ENCODE measurements at regions not wholly inside any gene's neighbourhood (a gene's known extent, or its start where the extent isn't known, plus 50 kb on each side); places are given as distances from the start of the nearest gene placed in this dataset.
A peak's percentile ranks its signal among the peaks of the same experiment; 100 is the strongest.
"Not testable (repeated sequence)": the region's sequence is repeated elsewhere in the genome, so short reads cannot be mapped to it uniquely, and the experiment has no call there.

GRCh38 chr18:40272630-40273231 lies 1682.3 kb upstream of the PIK3C3 start:
- Histone ChIP-seq H3K27me3 (no peaks in the 10 kb centered on the region), H3K27ac (peak overlapping the region; percentile 16), H3K9me3 (ENCODE audit: low read depth) (no peaks in the 10 kb centered on the region), H3K4me1 (ENCODE audit: low read depth) (peaks cover 14% of the 10 kb centered on the region), H3K4me3 (no peak overlapping the region), H3K36me3 (no peaks in the 10 kb centered on the region)
- no peak for TF ChIP-seq CTCF (IDR thresholded peaks at IDR 0.05; ENCODE audit: low read depth, low read length)
- DNase-seq (ENCODE audit: low read depth in 1 of 2, low spot score in 1 of 2): peak in 1 of 2 donors; percentile 8

- no peak overlapping the region for H3K27ac ChIP-seq
Observed at GRCh38 chr18:40259115-40259835, 1695.8 kb upstream of the PIK3C3 start.

GRCh38 chr18:40258311-40258710 lies 1696.7 kb upstream of the PIK3C3 start:
- no peaks in the 10 kb centered on the region for H3K36me3 ChIP-seq
- no peaks in the 10 kb centered on the region for H3K9me3 ChIP-seq (ENCODE audit: low read depth)
- peak in 1 of 2 donors; percentile 5 for DNase-seq (ENCODE audit: low read depth in 1 of 2, low spot score in 1 of 2)
- no peaks in the 10 kb centered on the region for H3K27me3 ChIP-seq
- peaks cover 8% of the 10 kb centered on the region for H3K4me1 ChIP-seq (ENCODE audit: low read depth)
- no peak overlapping the region for H3K4me3 ChIP-seq
- H3K27ac ChIP-seq: no peak overlapping the region
- no peak for TF ChIP-seq CTCF (IDR thresholded peaks at IDR 0.05; ENCODE audit: low read depth, low read length)

More at GRCh38 chr18:40259115-40259835, 1695.8 kb upstream of the PIK3C3 start:
- no peak for TF ChIP-seq CTCF (IDR thresholded peaks at IDR 0.05; ENCODE audit: low read depth, low read length)
- H3K4me3 ChIP-seq: no peak overlapping the region
- peaks cover 8% of the 10 kb centered on the region for H3K4me1 ChIP-seq (ENCODE audit: low read depth)
- H3K27me3 ChIP-seq: no peaks in the 10 kb centered on the region
- no peaks in the 10 kb centered on the region for H3K36me3 ChIP-seq
- no peak for DNase-seq (ENCODE audit: low read depth in 1 of 2, low spot score in 1 of 2)
- H3K9me3 ChIP-seq (ENCODE audit: low read depth): no peaks in the 10 kb centered on the region

GRCh38 chr18:40250236-40250635 lies 1704.8 kb upstream of the PIK3C3 start:
- H3K27ac ChIP-seq: no peak overlapping the region
- DNase-seq (ENCODE audit: low read depth in 1 of 2, low spot score in 1 of 2): no peak
- H3K36me3 ChIP-seq: no peaks in the 10 kb centered on the region

DNA sequence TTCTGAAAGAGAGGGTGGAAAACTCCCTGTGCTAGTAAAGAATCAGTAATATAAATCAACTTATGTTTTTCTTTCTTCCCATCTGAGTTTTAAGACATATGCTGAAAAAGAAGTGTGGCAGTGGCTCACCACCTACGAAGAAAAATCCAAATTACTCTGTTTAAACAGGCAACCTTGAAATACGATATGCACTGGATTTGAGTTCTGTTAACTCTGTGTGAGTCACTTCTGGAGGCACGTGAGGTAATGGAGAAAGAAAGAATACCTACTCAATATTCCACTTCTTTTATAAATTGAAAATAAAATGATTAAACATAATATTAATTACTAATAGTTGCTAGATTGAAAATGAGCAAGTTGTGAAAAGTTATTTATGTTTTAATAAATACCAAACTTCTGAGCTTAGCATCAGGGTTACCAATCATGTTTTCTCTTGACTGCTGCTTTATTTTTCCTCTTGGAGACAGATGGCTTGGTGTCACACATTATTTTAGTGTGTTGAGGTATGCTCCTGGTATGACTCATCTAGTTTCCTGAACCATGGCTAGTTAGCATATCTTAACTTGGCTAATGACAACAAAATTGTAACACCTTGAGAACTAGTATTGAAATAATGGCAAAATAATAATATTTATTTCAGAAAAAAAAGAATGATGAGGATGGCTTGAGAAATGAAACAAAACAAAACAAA lies 1705.5 kb upstream of the PIK3C3 start:
- Histone ChIP-seq H3K4me1 (ENCODE audit: low read depth) (no peaks in the 10 kb centered on the region), H3K27me3 (no peaks in the 10 kb centered on the region), H3K27ac (no peak overlapping the region), H3K4me3 (no peak overlapping the region), H3K9me3 (ENCODE audit: low read depth) (no peaks in the 10 kb centered on the region), H3K36me3 (no peaks in the 10 kb centered on the region)
- no peak for DNase-seq (ENCODE audit: low read depth in 1 of 2, low spot score in 1 of 2)
- no peak for TF ChIP-seq CTCF (IDR thresholded peaks at IDR 0.05; ENCODE audit: low read depth, low read length)

More at GRCh38 chr18:40250236-40250635, 1704.8 kb upstream of the PIK3C3 start:
- Histone ChIP-seq H3K9me3 (ENCODE audit: low read depth) (no peaks in the 10 kb centered on the region), H3K4me1 (ENCODE audit: low read depth) (no peaks in the 10 kb centered on the region), H3K4me3 (no peak overlapping the region), H3K27me3 (no peaks in the 10 kb centered on the region)
- no peak for TF ChIP-seq CTCF (IDR thresholded peaks at IDR 0.05; ENCODE audit: low read depth, low read length)

- not testable (repeated sequence) for DNase-seq (ENCODE audit: low read depth in 1 of 2, low spot score in 1 of 2); H3K9me3 ChIP-seq (ENCODE audit: low read depth); H3K27me3 ChIP-seq; H3K27ac ChIP-seq; H3K4me3 ChIP-seq; H3K36me3 ChIP-seq; H3K4me1 ChIP-seq (ENCODE audit: low read depth)
Observed at GRCh38 chr18:40245612-40246011, 1709.4 kb upstream of the PIK3C3 start.

Data from cardiac muscle cell (in vitro differentiated cells and primary cell).